Fibroblast of skin of abdomen (primary cell): ENCODE measurements at regions not wholly inside any gene's neighbourhood (a gene's known extent, or its start where the extent isn't known, plus 50 kb on each side); places are given as distances from the start of the nearest gene placed in this dataset.
"Not testable (repeated sequence)": the region's sequence is repeated elsewhere in the genome, so short reads cannot be mapped to it uniquely, and the experiment has no call there.

Experiments
- DNase-seq: peaks from one replicate; pipeline ENCODE4 v3.0.0-alpha.2; 2013

DNA sequence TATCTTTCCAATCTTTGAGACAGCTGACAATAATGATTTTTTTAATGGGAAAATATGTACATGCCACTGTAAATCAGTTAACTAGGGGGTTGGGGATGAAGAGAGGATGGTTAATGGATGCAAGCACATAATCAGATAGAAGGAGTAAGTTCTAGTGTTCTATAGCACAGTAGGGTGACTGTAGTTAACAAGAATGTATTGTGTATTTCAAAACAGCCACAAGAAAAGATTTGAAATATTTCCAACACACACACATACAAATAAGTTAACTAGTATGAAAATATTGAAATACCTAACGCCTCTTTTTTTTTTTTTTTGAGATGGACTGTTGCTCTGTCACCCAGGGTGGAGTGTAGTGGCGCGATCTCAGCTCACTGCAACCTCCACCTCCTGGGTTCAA, 153.4 kb upstream of the SALL4 start:
- peak; percentile 75 for DNase-seq

DNA sequence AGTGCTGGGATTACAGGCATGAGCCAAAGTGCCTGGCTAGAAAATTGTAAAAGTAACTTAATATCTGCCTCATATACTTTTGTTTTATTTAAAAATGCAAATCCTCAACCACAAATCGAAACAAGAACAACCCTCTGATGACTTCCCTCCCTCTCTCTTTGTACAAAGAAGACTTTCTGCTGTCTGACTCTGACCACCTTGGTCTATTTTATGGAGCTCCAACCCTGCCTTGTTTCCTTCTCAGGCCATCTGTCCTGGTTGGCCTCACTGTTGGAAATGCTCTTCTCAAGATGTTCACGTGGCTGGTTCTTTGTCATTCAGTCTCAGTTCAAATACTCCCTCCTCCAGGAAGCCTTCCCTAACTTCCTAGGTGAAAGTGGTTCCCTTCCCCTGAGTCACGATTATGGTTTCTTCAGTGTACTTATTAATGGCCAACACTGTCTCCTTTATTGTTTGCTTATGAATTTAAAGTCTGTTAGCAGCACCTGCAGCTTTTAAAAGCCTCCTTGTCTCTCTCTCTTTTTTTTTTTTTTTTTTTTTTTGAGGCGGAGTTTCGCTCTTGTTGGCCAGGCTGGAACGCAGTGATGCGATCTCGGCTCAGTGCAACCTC, 151.5 kb upstream of the SALL4 start:
- DNase-seq: no peak

DNA sequence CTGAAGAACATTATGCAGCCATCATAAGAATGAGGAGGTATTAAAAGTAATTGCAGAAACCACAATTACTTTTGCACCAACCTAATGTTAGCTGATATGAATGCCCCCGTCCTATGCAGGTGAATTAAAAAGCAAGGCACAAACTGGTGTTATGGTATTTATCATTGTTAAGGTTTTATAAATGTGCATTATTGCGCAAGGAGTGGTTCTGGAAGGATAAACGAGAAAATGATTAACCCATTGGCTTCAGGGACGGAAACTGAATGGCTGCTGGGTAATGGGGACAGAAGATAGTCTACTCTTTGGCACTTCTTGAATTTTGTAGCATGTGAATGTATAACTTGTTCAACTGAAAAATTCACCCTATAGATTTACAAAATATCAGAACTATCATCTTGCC, 148.6 kb upstream of the SALL4 start:
- no peak for DNase-seq

DNA sequence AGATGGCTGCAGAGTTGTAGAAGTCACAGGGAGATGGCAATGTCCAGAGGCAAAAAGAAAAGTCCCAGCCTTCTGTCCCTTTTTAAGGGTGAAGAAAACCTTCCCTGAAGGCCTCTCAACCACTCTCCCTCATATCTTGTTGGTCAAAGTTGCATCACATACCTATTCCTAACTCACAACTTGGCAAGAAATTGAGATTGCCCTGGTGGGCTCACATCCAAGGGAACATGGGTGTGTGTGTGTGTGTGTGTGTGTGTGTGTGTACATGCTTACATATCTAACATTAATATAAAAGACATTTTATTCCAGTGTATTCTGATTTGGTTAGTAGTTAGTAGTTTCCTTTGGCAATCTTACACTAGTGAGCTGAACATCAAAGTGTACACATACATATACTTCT, 144.3 kb upstream of the SALL4 start:
- DNase-seq: no peak

DNA sequence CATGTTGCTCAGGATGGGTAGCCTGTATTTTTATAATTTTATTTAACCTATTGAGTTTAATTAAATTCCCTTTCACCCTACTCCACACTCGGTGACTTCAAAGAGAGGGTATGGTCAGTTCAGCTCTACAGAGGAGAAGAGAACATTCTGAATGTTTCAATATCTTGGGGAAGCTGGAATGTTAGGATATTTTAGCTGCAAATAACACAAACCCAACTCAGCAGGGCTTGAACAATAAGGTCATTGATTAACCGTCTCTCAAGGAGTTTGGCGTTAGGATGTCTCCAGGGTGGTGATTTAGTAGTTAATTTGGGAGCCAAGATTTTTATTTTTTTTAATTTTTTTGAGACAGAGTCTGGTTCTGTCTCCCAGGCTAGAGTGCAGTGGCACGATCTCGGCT, 143.6 kb upstream of the SALL4 start:
- no peak for DNase-seq

DNA sequence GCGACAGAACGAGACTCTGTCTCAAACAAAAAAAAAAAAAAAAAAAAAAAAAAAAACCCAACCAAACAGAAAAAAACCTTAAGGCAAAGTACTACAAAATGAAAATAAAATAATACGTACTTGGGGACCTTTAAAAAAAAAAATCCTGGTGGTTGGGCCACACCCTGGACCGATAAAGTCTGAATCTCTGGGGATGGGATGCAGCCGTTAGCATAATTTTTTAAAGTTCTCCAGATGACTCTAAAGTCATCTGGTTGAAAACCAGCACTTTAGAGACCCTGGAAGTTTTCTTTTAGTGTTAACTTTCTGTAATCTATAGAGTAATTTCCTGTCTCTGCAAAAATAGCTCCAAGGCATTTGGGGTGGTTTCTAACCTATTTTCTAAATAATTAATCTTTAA, 142.9 kb upstream of the SALL4 start:
- no peak for DNase-seq

DNA sequence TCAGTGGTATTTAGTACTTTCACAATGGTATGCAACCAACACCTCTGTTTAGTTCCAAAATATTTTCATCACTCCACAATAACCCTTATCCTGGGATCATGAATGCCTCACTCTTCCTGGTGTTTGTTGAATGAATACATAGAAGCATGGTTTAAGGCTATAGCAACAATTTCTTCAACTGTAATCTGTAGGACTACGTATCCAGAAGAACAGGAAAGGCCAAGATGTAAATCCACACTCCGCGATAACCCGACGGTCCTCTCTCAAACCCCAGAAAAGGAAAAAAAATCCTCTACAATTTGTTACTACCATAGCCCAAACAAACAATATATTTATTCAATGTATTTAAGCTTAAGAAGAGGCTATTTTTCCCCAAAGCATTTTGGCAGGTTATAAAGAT, 141.4 kb upstream of the SALL4 start:
- no peak for DNase-seq

DNA sequence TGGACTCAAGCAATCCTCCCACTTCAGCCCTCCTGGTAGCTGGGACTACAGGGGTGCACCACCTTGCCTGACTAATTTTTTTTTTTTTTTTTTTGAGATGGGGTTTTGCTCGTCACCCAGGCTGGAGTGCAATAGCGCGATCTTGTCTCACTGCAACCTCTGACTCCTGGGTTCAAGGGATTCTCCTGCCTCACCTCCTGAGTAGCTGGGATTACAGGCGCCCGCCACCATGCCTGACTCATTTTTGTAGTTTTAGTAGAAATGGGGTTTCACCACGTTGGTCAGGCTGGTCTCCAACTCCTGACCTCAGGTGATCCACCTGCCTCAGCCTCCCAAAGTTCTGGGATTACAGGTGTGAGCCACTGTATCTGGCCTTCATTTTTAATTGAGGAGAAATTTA, 141.0 kb upstream of the SALL4 start:
- DNase-seq: not testable (repeated sequence)

DNA sequence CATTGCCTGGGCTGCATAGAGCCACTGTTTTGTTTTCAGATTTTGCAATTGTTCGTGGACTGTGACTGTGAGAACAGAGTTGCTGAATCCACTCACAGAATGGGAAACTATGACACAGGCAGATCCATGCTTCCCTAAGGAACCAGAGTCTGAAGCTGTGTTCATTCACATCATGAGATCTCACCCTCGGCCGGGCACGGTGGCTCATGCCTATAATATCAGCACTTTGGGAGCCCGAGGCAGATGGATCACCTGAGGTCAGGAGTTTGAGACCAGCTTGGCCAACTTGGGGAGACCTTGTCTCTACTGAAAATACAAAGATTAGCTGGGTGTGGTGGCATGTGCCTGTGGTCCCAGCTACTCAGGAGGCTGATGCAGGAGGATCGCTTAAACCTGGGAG, 139.2 kb upstream of the SALL4 start:
- DNase-seq: no peak

DNA sequence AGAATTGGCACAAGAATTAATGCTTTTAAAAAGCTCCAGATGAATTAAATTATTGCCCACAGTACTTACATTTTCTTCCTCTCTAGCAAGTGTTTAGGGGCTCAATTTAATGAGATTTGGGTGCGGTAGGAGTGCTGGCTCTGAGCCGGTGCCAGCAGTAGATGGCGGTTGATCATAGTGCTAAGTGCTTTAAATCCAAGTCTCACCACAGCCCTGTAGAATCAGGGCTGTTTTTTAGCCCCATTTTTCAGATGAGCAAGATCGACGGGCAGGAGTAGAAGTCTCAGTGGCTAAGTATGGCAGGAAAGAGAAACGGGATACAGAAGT, 136.9 kb upstream of the SALL4 start:
- DNase-seq: no peak

DNA sequence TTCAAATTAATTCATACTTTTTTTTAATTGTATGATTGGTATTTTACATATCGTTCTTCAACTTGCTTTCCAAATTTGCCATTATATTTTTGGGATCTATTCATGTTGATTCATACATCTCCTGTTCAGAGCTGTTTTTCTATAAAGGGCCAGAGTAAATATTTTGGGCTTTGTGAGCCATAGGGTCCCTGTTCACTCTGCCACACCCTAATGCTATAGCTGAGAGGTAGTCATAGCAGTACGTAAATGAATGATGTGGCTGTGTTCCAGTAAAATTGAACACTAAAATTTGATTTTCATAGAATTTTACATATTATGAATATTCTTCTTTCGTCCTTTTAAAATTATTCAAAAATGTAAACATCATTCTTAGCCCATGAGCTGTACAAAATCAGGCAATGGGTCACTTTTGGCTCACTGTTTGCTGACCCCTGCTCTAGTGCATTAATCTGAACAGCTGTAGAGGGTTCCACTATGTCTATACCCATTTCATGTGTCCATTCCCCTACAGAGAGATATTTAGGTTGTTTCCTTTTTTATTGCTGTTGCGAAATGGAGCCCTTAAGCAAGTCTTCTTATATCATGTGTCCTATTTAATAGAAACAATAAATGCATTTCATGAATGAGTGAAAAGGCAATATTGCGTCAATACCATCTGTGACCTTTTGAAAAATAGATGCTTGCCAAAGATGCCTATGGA, 136.4 kb upstream of the SALL4 start:
- no peak for DNase-seq

DNA sequence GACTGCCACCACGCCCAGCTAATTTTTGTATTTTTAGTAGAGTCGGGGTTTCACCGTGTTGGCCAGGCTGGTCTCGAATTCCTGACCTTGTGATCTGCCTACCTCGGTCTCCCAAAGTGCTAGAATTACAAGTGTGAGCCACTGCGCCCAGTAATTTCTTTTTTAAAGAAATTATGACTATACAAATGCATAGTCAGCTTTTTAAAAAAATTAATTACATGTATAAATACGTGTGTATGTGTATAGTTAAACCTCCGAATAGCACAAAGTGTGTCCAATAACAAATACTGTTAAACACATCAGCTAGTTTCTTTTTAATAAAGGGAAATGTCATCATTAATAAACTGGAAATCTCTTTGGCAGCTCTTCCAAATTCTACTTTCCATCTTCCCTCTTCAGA, 135.5 kb upstream of the SALL4 start:
- DNase-seq: no peak

DNA sequence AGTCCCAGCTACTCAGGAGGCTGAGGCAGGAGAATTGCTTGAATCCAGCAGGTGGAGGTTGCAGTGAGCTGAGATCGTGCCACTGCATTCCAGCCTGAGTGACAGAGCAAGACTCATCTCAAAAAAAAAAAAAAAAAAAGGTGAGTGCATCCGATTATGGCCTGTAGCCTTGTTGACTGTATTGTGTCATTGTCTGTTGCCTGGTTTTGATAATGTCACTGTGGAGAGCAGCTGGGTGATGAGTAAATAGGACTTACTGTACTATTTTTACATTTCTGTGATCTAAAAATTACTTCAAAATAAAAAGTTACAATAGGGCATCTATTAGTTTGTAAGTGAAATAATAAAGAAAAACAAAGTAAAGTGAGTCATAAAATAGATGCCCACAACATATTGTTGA, 134.1 kb upstream of the SALL4 start:
- DNase-seq: no peak

DNA sequence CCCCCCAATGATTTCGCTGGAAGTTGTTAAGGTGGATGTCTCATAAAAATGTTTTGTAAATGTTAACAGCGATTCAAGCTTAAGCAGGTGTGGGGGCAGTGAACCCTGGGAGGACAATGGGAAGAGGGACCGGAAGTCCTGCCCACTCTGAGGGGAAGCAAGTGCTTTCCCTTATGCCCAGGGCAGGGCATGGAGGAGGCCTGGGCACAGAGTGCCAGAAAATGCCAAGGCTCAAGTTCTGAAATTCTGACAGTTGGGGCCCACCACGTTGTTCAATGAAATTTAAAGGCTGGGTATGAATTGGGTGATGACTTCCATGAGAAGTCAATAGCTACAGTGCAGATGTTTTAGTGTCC, 132.7 kb upstream of the SALL4 start:
- no peak for DNase-seq

DNA sequence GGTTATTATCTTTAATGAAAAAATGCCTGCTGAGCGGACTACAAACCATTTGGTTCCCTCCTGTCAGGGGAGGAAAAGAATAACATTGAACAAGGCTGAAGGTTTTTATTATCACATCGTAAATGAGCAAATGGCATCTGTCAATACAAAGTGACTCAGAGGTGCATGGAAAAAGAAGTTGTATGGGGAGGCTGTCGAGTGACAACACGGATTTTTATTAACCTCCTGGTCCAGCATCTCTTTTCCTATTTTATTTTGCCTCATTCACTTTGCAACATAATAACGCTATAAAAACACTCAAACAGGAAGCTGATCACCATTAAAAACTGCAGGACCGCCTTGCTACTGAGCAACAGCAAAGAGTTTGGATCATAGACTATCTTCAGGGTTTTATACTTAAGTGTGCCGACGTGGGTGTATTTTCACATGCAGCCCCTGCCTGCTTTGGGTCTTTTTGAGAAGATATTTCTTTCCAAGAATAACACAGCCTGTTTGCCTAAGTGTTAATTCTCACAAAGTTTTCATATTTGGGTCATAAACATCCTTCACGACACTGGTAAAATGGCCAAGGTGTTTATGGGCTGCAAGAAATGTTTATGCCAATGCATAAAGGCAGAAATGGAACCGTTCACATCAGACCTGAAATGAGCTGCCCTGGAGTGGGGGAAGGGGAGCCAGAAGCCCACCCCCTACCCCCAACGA, 132.1 kb upstream of the SALL4 start:
- no peak for DNase-seq

DNA sequence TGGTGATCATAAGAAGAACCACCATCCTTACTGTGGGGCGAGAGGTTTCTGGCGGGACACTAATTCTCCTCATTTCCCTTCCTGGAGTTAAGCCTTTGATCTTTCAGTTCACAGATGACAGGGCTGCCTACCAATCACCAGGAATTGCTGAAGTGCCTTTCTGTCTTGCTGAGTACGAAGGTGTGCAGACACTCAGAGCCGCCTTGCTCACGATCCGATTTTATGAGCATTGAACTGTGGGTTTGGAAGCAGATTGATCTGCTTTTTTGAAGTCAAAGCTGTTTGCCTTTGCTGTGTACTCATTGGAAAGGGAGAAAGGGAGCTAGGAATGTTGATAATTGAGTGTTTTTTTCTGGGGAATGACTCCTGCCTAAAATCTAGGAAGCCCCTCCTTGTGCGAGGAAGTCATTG, 129.1 kb upstream of the SALL4 start:
- DNase-seq: no peak

DNA sequence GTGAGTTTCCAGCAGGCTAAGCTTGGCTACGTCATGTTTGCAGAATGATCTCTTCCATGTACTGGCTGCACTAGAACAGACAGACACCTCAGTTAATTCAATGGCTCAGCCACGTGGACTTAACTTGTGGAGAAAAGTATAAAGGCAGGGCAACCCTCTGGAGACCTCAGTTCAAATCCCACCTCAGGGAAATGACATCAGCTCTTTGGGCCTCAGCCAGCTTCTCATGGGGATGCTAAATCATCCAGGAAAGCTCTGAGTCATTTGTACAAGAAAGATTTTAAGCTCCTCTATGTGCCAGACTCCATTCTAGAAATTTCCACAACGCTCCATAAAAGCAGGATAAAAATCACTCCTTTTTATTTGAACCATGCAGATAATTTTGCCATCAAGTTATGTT, 128.5 kb upstream of the SALL4 start:
- peak; percentile 87 for DNase-seq

DNA sequence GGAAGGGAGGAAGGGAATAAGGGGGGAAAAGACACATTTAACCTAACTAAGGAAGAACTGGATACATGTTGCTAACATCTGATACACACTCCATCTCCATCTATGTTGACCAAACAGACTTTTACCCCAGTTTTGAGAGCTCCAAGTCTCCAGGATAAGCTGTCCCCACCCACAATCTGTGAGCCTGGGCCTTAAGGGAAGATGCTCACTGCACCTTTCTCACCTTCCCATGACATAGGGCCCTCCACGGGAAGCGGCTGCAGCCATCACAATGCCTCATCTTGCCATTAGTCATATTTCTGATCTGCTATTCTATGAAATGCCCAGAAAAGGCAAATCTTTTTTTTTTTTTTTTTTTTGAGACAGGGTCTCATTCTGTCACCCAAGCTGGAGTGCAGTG, 126.6 kb upstream of the SALL4 start:
- DNase-seq: no peak

DNA sequence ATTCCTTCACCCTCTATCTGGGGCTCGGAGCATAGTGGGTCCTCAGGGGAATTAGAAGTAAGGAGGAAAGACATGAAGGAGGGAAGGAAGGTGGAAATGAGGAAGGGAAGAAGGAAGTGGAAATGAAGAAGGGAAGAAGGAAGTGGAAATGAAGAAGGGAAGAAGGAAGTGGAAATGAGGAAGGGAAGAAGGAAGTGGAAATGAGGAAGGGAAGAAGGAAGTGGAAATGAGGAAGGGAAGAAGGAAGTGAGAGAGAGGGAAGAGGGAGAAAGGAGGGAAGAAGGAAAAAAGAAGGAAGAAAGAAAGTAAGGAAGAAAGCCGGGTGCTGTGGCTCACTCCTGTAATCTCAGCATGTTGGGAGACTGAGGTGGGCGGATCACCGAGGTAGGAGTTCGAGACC, 125.6 kb upstream of the SALL4 start:
- not testable (repeated sequence) for DNase-seq

DNA sequence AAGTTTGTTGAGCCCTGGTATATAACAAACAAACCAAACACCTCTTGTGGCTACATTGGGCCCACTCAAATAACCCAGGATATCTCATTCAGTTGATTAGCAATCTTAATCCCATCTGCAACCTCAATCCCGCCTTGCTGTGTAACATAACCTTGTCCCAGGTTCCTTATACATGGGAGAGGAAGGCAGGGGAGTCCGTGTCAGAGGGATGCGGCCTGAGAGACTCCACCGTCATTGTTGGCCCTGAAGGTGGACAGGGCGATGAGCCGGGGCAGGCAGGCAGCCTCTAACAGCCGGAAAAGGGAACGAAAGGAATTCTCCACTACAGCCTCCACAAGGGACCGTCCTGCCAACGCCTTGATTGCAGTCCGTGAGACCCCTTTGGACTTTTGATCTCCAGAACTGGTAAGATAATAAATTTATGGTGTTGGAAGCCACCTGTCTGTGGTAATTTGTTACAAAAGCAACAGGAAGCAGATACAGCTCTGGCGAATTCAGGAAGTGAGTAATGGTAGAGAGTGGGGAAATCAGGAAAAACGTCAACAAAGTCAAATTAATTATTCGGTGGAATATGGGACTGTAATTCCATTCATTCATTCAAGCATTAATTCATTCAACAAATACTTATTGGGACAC, 124.5 kb upstream of the SALL4 start:
- no peak for DNase-seq

DNA sequence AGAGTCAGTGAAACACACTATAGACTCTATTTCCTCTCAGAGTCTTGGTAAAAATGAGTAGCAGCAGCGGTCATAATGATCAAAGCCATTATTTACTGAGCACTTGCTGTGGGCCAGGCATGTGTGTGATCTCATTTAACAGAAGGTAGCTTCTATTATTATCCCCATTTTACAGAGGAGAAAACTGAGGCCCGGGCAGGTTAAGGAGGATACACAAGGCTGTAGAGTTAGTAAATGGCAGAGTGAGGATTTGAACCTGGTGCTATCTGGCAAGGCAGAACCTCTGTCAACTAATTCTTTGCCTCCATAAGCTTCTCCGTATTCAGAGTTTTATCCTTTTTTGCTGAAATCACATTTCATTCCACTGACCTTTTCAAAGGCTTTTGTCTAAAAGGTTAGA, 122.2 kb upstream of the SALL4 start:
- no peak for DNase-seq

DNA sequence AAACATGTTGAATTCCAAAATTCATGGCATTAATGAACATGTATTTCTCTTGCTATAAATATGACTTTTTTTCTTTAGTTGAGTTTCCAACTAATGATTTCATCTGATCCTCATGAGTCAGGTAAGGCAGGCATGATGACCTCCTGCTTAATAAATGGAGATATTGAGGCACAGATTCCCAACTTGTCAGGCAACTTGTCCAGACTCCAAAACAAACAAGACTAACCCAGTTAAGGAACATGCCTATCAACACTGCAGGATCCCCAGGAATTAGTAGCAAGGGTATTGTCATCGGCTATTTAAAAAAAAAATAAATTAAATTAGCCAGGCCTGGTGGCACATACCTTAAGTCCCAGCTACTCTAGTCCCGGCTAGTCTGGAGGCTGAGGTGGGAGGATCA, 121.3 kb upstream of the SALL4 start:
- no peak for DNase-seq

DNA sequence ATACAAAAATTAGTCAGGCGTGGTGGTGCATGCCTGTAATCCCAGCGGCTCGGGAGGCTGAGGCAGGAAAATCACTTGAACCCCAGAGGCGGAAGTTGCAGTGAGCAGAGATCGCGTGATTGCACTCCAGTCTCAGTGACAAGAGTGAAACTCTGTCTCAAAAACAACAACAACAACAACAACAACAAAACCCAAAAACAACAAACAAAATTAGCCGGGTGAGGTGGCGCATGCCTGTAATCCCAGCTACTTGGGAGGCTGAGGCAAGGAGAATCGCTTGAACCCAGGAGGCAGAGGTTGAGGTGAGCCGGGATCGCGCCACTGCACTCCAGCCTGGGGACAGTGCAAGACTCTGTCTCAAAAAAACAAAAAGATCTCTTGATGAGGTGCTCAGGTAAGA, 120.5 kb upstream of the SALL4 start:
- not testable (repeated sequence) for DNase-seq

DNA sequence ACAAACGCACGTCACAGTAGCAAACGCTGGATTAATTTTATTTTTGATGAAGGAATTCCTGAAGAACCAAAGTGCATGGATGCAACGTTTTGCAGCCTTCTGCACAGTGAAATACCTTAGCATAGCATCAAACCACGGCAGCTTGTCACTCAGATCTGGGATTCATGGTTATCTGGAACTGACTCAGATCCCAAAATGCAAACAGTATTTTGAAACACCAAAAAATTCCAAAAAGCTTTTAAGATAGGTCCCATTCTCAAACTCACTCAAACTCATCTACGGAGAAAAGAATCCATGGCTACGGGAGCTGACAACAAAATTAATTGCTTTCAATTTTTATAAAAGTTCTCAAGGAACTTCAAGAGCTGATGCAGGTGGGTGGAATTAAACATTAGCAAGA, 116.2 kb upstream of the SALL4 start:
- DNase-seq: no peak
